PC-3 (cell line): ENCODE measurements at regions not wholly inside any gene's neighbourhood (a gene's known extent, or its start where the extent isn't known, plus 50 kb on each side); places are given as distances from the start of the nearest gene placed in this dataset.

Source experiments
- CTCF ChIP-seq: fragments of 300-600 bp; sonication (generic); conservative IDR thresholded peaks from 2 replicates; pipeline ENCODE4 v1.5.1; 2017; ENCODE audit warnings: antibody characterized with exemption, low read depth, mild to moderate bottlenecking, low read length
- EZH2phosphoT487 ChIP-seq: fragments of 300-600 bp; sonication (generic); IDR thresholded peaks from 2 replicates; pipeline ENCODE4 v1.6.1; 2018; ENCODE audit warnings: mild to moderate bottlenecking, antibody characterized with exemption, low read length, borderline replicate concordance

GRCh38 chr12:89821896-89822295 is 113.3 kb upstream of the ATP2B1 start:
- TF ChIP-seq CTCF (no peak), EZH2phosphoT487 (no peak)
